Thoracic aorta (tissue), 2 donors: ENCODE measurements at regions not wholly inside any gene's neighbourhood (a gene's known extent, or its start where the extent isn't known, plus 50 kb on each side); places are given as distances from the start of the nearest gene placed in this dataset.
A peak's percentile ranks its signal among the peaks of the same experiment; 100 is the strongest.

Experiments used
- ATAC-seq: fragments of 150-250 bp; one replicate; pipeline ENCODE4 v1.8.0; 2017; ENCODE audit warnings: low read depth; ENCODE audit not compliant: insufficient number of reproducible peaks, low FRiP score
- DNase-seq: peaks from one replicate; pipeline ENCODE4 v3.0.0-alpha.2; 2020; ENCODE audit warnings: low spot score
- H3K27ac ChIP-seq, 2 donors: fragments of 200-600 bp; sonication (generic); 1 replicate in 1 of 2; 2 replicates in 1 of 2; pipeline ENCODE4 v1.5.1; 2016; ENCODE audit warnings: mild to moderate bottlenecking in 2 of 2, moderate library complexity in 2 of 2
- H3K27me3 ChIP-seq: fragments of 200-600 bp; sonication (generic); replicated peaks from 2 replicates; pipeline ENCODE4 v1.6.0; 2016; ENCODE audit warnings: mild to moderate bottlenecking; ENCODE audit not compliant: insufficient read depth
- H3K36me3 ChIP-seq: fragments of 200-600 bp; sonication (generic); one replicate; pipeline ENCODE4 v1.5.1; 2016
- H3K4me1 ChIP-seq, 2 donors: fragments of 200-600 bp; sonication (generic); 1 replicate in 1 of 2; 2 replicates in 1 of 2; pipeline versions ENCODE4 v1.5.1 to v1.6.0; 2016; ENCODE audit warnings: low read depth in 2 of 2, mild to moderate bottlenecking in 1 of 2; ENCODE audit not compliant: control insufficient read depth in 1 of 2
- H3K4me3 ChIP-seq: fragments of 200-600 bp; sonication (generic); 2 replicates; pipeline ENCODE4 v1.5.1; 2016; ENCODE audit warnings: mild to moderate bottlenecking
- H3K9me3 ChIP-seq: fragments of 200-600 bp; sonication (generic); 2 replicates; pipeline ENCODE4 v1.5.1; 2016
- CTCF ChIP-seq: fragments of 200-600 bp; sonication (generic); IDR thresholded peaks from one replicate; pipeline ENCODE4 v1.5.1; 2019; ENCODE audit warnings: antibody characterized with exemption

GRCh38 chr5:153318556-153318955, 171.9 kb upstream of the GRIA1 start:
- Histone ChIP-seq H3K4me3 (no peak overlapping the region), H3K27ac (no peak overlapping the region), H3K4me1 (no peaks in the 10 kb centered on the region), H3K36me3 (no peaks in the 10 kb centered on the region), H3K9me3 (no peaks in the 10 kb centered on the region), H3K27me3 (no peaks in the 10 kb centered on the region)
- no peak for ATAC-seq
- TF ChIP-seq CTCF, result no peak
- DNase-seq, result no peak

- DNase-seq, result no peak
- Histone ChIP-seq H3K27ac (no peak overlapping the region), H3K4me3 (no peak overlapping the region), H3K27me3 (no peaks in the 10 kb centered on the region), H3K4me1 (no peaks in the 10 kb centered on the region), H3K36me3 (no peaks in the 10 kb centered on the region), H3K9me3 (no peaks in the 10 kb centered on the region)
- no peak for ATAC-seq
- TF ChIP-seq CTCF, result no peak
These were observed 169.0 kb upstream of the GRIA1 start for GRCh38 chr5:153321478-153321877.

GRCh38 chr5:153340139-153340538, 150.3 kb upstream of the GRIA1 start:
- H3K27me3 ChIP-seq, result no peaks in the 10 kb centered on the region
- H3K27ac ChIP-seq, result no peak overlapping the region
- TF ChIP-seq CTCF, result no peak
- DNase-seq (no peak), ATAC-seq (no peak)
- H3K4me3 ChIP-seq, result no peak overlapping the region
- H3K4me1 ChIP-seq, result peaks cover 8 to 15% of the 10 kb centered on the region in 2 donors
- H3K9me3 ChIP-seq, result no peaks in the 10 kb centered on the region
- H3K36me3 ChIP-seq, result no peaks in the 10 kb centered on the region

- DNase-seq, result no peak
- no peak for TF ChIP-seq CTCF
- H3K36me3 ChIP-seq, result no peaks in the 10 kb centered on the region
- H3K9me3 ChIP-seq, result no peaks in the 10 kb centered on the region
- peaks cover 8 to 15% of the 10 kb centered on the region in 2 donors for H3K4me1 ChIP-seq
- no peak overlapping the region for H3K27ac ChIP-seq
- H3K4me3 ChIP-seq, result no peak overlapping the region
- no peak for ATAC-seq
- H3K27me3 ChIP-seq, result no peaks in the 10 kb centered on the region
These were observed 149.7 kb upstream of the GRIA1 start for GRCh38 chr5:153340738-153341137.

- no peak for TF ChIP-seq CTCF
- Histone ChIP-seq H3K9me3 (no peaks in the 10 kb centered on the region), H3K36me3 (no peaks in the 10 kb centered on the region), H3K4me3 (no peak overlapping the region), H3K27me3 (no peaks in the 10 kb centered on the region), H3K4me1 (peaks cover 8 to 19% of the 10 kb centered on the region in 2 donors), H3K27ac (peak overlapping the region in 1 of 2 donors; percentile 15)
- no peak for ATAC-seq
- DNase-seq, result no peak
These were observed 148.0 kb upstream of the GRIA1 start for GRCh38 chr5:153342487-153342886.
